GM12892 (cell line): ENCODE measurements at regions not wholly inside any gene's neighbourhood (a gene's known extent, or its start where the extent isn't known, plus 50 kb on each side); places are given as distances from the start of the nearest gene placed in this dataset.

Experiments used
- POLR2A ChIP-seq: IDR thresholded peaks from 2 replicates; pipeline ENCODE4 v1.6.1; 2011; ENCODE audit warnings: low read depth, low read length, control low read depth
- POLR2AphosphoS5 ChIP-seq: IDR thresholded peaks from 2 replicates; pipeline ENCODE4 v1.6.1; 2011; ENCODE audit warnings: low read depth, low read length, control low read depth
- TAF1 ChIP-seq: IDR thresholded peaks from 2 replicates; pipeline ENCODE4 v1.6.1; 2011; ENCODE audit warnings: low read depth, mild to moderate bottlenecking, control low read depth, low read length, borderline replicate concordance

GRCh38 chr2:154960802-154961583, 262.5 kb downstream of the KCNJ3 start:
- no peak for TF ChIP-seq POLR2AphosphoS5
- no peak for TF ChIP-seq POLR2A
- no peak for TF ChIP-seq TAF1
